ENCODE measurements at regions not wholly inside any gene's neighbourhood (a gene's known extent, or its start where the extent isn't known, plus 50 kb on each side); places are given as distances from the start of the nearest gene placed in this dataset.
"Not testable (repeated sequence)": the region's sequence is repeated elsewhere in the genome, so short reads cannot be mapped to it uniquely, and the experiment has no call there.

- DNase-seq (ENCODE audit: low read depth, low spot score), result not testable (repeated sequence)
Observed at GRCh38 chr4:57338861-57339260, 228.7 kb upstream of the IGFBP7 start.

- DNase-seq (ENCODE audit: low read depth, low spot score), result no peak
Observed at GRCh38 chr4:57333684-57334083, 223.5 kb upstream of the IGFBP7 start.

GRCh38 chr4:57331959-57332358 lies 221.8 kb upstream of the IGFBP7 start:
- no peak for DNase-seq (ENCODE audit: low read depth, low spot score)

GRCh38 chr4:57329279-57329678 lies 219.1 kb upstream of the IGFBP7 start:
- DNase-seq (ENCODE audit: low read depth, low spot score), result no peak

- DNase-seq (ENCODE audit: low read depth, low spot score), result no peak
Observed at GRCh38 chr4:57324673-57325307, 214.6 kb upstream of the IGFBP7 start.

- DNase-seq (ENCODE audit: low read depth, low spot score), result no peak
Observed at GRCh38 chr4:57320849-57321248, 210.7 kb upstream of the IGFBP7 start.

GRCh38 chr4:57320217-57320616 lies 210.0 kb upstream of the IGFBP7 start:
- no peak for DNase-seq (ENCODE audit: low read depth, low spot score)

GRCh38 chr4:57318703-57319102 lies 208.5 kb upstream of the IGFBP7 start:
- DNase-seq (ENCODE audit: low read depth, low spot score), result no peak

- DNase-seq (ENCODE audit: low read depth, low spot score), result no peak
Observed at GRCh38 chr4:57314636-57315035, 204.5 kb upstream of the IGFBP7 start.

- DNase-seq (ENCODE audit: low read depth, low spot score), result peak; percentile 29
Observed at GRCh38 chr4:57312296-57312695, 202.1 kb upstream of the IGFBP7 start.

- DNase-seq (ENCODE audit: low read depth, low spot score), result no peak
Observed at GRCh38 chr4:57309658-57310057, 199.5 kb upstream of the IGFBP7 start.

- no peak for DNase-seq (ENCODE audit: low read depth, low spot score)
Observed at GRCh38 chr4:57308301-57308700, 198.1 kb upstream of the IGFBP7 start.

- DNase-seq (ENCODE audit: low read depth, low spot score), result no peak
Observed at GRCh38 chr4:57305836-57306235, 195.7 kb upstream of the IGFBP7 start.

GRCh38 chr4:57303012-57303751 lies 193.0 kb upstream of the IGFBP7 start:
- peak; percentile 14 for DNase-seq (ENCODE audit: low read depth, low spot score)

GRCh38 chr4:57300300-57300699 lies 190.1 kb upstream of the IGFBP7 start:
- DNase-seq (ENCODE audit: low read depth, low spot score), result not testable (repeated sequence)

GRCh38 chr4:57291911-57292310 lies 181.7 kb upstream of the IGFBP7 start:
- DNase-seq (ENCODE audit: low read depth, low spot score), result no peak

GRCh38 chr4:57287687-57288604 lies 177.8 kb upstream of the IGFBP7 start:
- DNase-seq (ENCODE audit: low read depth, low spot score), result peak; percentile 7

- no peak for DNase-seq (ENCODE audit: low read depth, low spot score)
Observed at GRCh38 chr4:57282933-57283310, 172.7 kb upstream of the IGFBP7 start.

- DNase-seq (ENCODE audit: low read depth, low spot score), result no peak
Observed at GRCh38 chr4:57280481-57280880, 170.3 kb upstream of the IGFBP7 start.

- DNase-seq (ENCODE audit: low read depth, low spot score), result no peak
Observed at GRCh38 chr4:57278780-57279179, 168.6 kb upstream of the IGFBP7 start.

- DNase-seq (ENCODE audit: low read depth, low spot score), result no peak
Observed at GRCh38 chr4:57274082-57274481, 163.9 kb upstream of the IGFBP7 start.

- DNase-seq (ENCODE audit: low read depth, low spot score), result peak; percentile 9
Observed at GRCh38 chr4:57270346-57270745, 160.2 kb upstream of the IGFBP7 start.
